ENCODE measurements at regions not wholly inside any gene's neighbourhood (a gene's known extent, or its start where the extent isn't known, plus 50 kb on each side); places are given as distances from the start of the nearest gene placed in this dataset.

DNA sequence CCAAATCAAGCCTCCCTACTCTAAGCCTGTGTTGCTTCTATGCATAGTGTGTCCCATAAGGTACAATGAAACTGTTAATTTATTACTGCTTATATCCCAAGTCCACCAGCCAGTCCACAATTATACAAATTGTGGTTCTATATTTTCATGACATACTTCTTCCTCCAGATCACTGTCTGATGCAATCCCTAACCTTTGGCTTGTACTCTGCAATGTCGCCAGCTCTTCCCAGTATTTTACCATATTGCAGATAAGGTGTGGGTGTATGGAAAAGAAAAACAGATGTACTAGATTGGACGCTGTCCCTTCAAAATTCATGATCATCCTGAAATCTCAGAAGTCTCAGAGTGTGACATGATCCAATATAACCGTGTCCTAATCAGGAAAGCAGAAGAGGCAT is 286.2 kb downstream of the GASK1B start:
- no peak for DNase-seq (ENCODE audit: low read depth, low spot score)

- DNase-seq (ENCODE audit: low read depth, low spot score) = no peak
These were observed 287.0 kb downstream of the GASK1B start for GRCh38 chr4:157885811-157886210.

DNA sequence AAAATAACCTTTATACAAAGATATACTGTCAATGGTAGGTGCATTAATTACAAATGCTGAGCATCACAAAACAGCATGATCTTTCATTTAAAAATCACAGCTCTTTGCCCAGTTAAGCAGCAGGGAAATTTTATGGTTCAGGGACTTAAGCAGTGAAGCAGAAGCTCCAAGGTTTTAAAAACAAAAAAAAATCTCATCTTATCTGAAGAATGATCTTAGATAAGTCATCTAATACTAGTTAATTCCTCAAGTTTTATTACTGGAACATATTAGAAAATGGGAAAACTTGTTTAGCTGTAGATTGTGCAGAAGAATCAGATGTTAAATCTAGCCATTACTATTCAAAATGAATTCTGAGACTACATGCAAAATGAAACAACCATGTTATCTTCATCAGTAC is 289.9 kb downstream of the GASK1B start:
- no peak for DNase-seq (ENCODE audit: low read depth, low spot score)

DNA sequence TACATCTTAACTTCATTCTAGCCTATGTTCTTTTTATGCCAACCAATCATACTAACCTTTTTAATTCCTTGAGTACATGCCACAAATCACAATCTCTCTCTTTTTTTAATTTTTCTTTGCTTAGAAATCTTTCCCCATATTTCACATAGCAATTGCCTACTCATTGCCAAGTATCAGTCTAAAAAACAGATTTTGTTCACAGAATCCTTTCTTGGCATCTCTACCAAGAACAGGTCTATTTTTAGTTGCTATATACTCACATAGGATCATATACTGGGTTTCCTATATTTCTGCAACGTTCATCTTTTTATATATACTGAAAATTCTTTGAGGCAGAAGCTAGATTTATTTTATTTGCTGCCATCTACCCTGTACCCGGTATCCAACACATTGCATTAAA is 292.1 kb downstream of the GASK1B start:
- DNase-seq (ENCODE audit: low read depth, low spot score) = no peak

- no peak for DNase-seq (ENCODE audit: low read depth, low spot score)
These were observed 318.0 kb downstream of the GASK1B start for GRCh38 chr4:157854819-157855218.

DNA sequence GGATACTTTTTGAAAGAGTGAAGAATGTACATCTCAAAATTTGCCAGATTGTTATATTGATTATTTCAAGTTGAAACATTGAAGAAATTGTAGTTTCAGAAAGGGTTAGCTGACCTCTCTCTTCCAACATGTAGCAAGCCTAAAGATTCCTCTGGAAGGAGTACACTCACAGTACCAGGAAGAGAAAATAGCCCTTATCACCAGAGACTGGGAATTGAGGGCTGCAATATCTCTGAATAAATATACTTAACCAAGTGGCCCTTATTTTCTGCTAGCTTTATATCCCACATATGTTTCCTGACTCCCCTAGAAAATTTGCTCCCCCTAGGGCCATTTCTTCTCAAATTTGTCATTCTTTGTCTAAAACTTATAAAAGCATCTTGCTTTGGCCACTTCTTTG is 332.2 kb downstream of the GASK1B start:
- no peak for DNase-seq (ENCODE audit: low read depth, low spot score)

GRCh38 chr4:157840034-157840433 is 332.8 kb downstream of the GASK1B start:
- DNase-seq (ENCODE audit: low read depth, low spot score) = no peak

DNA sequence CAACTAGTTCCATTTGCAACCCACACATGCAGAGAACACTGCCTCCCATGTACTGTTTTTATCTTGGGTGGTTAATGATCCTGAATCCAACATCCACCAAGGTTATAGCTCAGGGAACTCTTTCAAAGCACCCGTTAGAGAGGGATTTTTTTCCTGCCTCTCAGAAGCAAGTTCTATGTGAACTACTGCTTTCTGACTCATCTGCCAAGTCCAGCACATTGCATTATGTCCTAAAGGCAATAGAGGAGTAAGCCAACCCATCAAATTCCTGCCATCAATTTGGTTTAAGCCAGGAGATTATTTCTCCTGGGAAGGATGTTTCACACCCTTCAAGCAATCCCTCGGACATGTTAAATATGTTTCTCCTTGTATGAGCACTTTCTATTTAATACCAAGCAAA is 334.5 kb downstream of the GASK1B start:
- no peak for DNase-seq (ENCODE audit: low read depth, low spot score)

DNA sequence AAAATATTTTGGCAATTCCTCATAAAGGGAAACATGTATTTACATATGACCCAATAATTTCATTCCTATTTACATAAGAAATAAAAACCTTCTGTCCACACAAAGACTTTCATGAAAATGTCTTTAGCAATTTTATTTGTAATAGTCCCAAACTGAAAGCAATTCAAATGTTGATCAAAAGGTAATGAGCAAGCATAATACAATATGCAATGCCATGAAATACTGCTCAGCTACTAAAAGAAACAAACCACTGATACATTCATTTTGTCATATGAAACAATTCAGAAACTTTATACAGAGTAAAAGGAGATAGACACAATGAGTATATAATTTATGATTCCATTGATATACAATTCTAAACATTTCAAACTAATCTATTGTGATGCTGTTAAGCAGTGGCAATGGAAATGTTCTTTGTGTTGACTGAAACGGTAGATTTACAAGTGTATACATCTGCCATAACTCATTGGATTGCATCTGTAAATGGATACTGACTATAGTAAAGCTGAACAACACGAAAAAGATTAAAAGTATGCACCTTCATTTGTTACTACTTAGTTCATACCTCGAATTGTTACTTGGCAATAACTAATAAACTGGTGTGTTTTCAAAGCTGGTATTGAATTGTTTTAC is 335.6 kb downstream of the GASK1B start:
- no peak for DNase-seq (ENCODE audit: low read depth, low spot score)

DNA sequence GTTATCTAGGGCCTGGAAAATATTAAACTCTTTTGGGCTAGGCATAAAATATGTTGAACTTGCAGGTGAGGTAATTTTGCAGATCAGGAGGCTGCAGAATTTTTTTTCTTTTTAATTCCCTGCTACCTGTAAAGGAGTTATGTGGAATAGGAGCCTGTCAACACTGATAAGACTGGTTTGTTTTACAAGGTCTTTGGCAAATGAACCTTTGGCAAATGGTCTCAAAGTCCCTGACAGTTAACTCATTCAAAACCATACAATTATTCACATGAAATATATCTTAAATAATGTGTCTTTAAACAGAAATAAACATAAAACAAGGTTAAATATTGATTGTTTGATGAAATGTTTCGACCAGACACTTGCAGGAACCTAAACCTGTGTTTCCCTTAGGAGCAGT is 340.2 kb downstream of the GASK1B start:
- no peak for DNase-seq (ENCODE audit: low read depth, low spot score)

GRCh38 chr4:157824021-157824420 is 348.8 kb downstream of the GASK1B start:
- DNase-seq (ENCODE audit: low read depth, low spot score) = no peak

DNA sequence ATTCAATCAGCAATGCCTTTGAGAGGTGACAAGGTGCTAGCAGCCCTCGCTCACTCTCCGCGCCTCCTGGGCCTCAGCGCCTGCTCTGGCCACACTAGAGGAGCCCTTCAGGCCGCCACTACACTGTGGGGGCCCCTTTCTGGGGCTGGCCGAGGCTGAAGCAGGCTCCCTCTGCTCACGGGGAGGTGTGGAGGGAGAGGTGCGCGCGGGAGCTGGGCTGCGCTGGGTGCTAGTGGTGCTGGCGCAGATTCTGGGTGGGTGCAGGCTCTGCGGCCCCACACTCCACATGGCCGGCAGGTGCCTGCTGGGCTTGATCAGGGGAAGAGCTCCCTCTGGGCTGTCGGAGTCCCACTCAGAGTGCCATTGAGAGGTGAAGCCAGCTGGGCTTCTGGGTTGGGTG is 351.0 kb downstream of the GASK1B start:
- DNase-seq (ENCODE audit: low read depth, low spot score) = no peak

GRCh38 chr4:157819693-157820464 is 352.9 kb downstream of the GASK1B start:
- DNase-seq (ENCODE audit: low read depth, low spot score) = no peak

DNA sequence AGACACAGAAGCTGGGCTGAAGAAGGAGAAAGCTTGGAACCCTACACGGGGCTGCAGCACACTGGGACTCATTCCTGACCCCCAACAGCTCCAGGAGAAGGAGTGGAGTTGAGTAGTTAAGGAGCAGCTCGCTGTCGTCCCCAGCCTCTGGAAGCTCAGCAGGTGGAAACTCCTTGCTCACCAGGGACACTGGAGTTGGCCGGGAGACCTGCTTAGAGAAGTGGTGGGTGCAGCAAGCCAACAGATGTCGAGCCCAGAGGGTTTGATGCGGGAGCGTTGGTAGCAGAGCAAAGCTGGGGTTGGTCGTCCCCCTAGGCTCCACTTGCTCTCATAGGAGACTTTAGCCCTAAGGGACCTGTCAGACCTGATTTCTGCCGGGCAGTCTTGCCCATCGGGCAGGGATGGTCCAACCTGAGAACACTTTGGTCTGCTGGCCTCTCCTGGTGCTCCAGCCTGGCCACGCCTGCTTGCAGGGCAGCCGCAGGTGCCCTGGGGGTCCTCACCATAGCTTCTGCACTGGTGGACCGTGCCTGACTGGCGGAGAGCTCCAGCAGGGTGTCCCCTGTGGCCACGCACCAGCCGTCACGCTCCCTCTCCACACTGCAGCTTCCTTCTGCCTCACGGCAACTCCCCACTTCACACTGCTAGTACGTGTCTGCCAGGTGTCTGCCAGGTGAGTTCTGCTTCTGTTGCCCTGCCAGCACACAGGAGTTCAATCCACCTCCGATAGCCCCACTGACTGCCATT is 353.7 kb downstream of the GASK1B start:
- no peak for DNase-seq (ENCODE audit: low read depth, low spot score)

DNA sequence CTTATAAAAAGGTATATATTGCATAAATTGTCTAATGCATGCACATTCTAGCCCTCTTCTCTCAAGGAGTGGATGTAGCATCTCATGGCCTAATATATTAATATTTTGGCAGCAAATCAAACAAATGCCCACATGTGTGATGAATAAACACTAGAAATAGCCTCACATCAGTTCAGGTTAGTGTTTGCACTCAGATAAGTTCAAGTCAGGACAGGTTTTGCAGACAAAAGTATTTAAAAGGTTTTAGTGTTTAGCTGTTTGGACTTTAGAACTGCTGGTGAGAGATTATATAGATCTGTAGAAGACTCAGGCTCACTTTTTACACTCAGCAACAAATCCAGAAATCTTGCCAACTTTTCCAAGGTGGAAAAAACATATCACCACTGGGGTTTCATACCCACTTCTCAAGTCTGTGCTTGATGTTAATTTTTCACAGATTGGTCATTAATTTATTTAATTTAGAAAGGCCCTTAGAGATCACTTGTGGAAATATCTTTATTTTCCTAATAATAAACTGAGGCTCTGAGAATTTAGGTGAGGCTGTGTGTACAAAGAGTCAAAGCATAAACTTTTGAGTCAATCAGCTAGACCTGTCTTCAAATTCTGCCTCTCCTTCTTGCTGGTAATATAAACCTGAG is 362.6 kb downstream of the GASK1B start:
- DNase-seq (ENCODE audit: low read depth, low spot score) = no peak

DNA sequence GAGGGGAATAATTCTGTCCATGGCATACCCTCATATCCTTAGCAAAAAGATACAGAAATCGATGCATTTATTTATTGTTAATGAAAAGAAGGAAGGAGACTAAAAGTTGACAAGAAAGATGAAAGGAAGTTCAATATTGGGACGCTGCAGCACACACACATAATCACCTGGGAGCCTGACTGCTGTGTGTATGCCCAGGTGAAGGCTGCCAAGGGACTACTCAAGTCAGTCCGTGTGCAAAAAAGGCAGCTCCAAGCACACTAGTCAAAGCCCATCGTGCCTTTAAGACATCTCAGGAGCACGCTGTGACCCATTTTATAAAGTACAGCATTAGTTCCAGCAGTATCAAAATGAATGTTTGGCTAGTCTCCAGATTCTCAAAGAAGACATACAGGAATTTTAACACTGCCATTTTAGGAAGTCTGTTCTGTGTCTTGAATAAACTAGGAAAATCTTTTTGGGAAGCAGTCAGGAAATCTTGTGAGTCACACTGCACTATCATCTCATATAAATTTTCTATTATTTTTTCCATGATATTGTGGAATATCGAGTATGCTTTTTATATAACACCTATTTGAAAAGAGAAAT is 363.9 kb downstream of the GASK1B start:
- no peak for DNase-seq (ENCODE audit: low read depth, low spot score)

- DNase-seq (ENCODE audit: low read depth, low spot score) = no peak
These were observed 366.6 kb downstream of the GASK1B start for GRCh38 chr4:157806184-157806583.

DNA sequence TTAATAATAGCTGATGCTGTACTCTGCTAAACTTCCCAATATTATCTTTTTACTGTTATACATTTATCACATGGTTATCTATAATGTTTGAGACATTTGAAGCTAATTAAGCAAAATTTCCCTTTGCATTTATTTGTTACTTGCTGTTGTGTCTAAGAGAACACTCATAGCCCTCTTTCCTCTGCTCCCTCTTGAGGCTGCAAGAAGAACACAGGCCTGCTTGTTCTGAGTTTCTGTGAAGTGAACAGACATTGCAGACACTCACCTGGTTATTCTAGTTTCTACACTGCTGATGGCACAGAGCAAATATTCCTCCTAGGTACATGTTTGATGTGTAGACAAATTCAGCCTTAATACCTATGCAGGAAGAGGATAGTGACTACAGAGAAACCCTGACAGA is 367.8 kb downstream of the GASK1B start:
- DNase-seq (ENCODE audit: low read depth, low spot score) = peak; percentile 7

DNA sequence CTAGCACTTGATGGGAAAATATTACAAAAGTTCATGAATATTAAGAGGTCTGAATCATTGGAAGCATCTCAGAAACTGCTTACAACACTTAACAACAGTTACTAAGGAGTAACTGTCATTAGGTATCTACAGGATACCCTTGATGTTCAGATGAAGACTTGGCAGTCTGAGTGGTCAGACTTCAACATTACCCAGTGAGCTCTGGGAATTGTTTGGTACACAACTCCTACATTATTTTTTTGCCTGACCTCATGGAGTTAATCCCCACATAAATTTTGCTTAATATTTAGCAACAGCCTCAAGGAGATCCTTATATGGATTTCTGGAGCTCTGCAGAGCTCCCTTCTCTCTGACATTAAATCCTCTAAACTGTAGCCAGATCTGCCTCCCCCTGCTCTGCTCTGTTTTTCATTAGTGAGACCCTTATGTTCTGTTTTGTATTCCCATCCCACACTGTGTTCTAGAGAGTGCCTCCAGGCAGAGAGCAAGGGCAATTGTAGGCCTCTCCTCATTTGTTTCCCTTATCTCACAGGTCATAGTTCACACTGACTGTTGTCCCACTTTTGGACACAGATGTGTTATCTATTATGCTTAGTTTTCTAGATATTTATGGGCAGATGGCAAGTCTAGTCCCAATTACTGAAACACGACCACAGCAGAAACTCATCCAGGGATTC is 368.8 kb downstream of the GASK1B start:
- no peak for DNase-seq (ENCODE audit: low read depth, low spot score)

DNA sequence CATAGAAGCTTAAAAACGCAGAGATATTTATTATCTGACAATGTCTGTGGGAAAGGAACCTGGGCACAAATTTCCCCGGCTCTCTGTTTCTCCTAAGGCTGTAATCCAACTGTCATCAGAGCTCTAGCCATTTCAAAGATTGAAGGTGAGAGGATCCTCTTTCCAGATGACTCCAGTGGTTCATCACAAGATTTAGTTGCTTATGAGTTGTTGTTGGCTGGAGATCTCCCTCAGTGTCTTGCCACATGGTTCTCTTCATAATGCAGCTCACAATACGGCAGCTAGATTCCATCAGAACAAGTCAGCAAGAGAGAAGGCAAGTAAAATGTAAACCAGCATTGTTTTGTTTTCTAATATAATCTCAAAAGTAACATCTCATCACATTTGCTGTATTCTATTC is 369.4 kb downstream of the GASK1B start:
- DNase-seq (ENCODE audit: low read depth, low spot score) = no peak

GRCh38 chr4:157795495-157795894 is 377.3 kb downstream of the GASK1B start:
- no peak for DNase-seq (ENCODE audit: low read depth, low spot score)

Measured in iPS DF 19.7 (cell line).